ENCODE measurements at regions not wholly inside any gene's neighbourhood (a gene's known extent, or its start where the extent isn't known, plus 50 kb on each side); places are given as distances from the start of the nearest gene placed in this dataset.

- DNase-seq: no peak
Observed at GRCh38 chr3:193938613-193939012, 197.3 kb upstream of the HES1 start.

GRCh38 chr3:193939527-193939926 lies 196.4 kb upstream of the HES1 start:
- DNase-seq: no peak

GRCh38 chr3:193940526-193940925 lies 195.4 kb upstream of the HES1 start:
- DNase-seq: peak; percentile 80

- no peak for DNase-seq
Observed at GRCh38 chr3:193941486-193941885, 194.5 kb upstream of the HES1 start.

GRCh38 chr3:193942516-193943055 lies 193.4 kb upstream of the HES1 start:
- DNase-seq: peak; percentile 44

GRCh38 chr3:193943200-193943599 lies 192.7 kb upstream of the HES1 start:
- DNase-seq: no peak

GRCh38 chr3:193943851-193944517 lies 192.0 kb upstream of the HES1 start:
- DNase-seq: no peak

- no peak for DNase-seq
Observed at GRCh38 chr3:193944518-193944884, 191.4 kb upstream of the HES1 start.

GRCh38 chr3:193945143-193945542 lies 190.8 kb upstream of the HES1 start:
- no peak for DNase-seq

GRCh38 chr3:193946945-193947344 lies 189.0 kb upstream of the HES1 start:
- no peak for DNase-seq

GRCh38 chr3:193947596-193947995 lies 188.4 kb upstream of the HES1 start:
- DNase-seq: no peak

GRCh38 chr3:193948459-193948858 lies 187.5 kb upstream of the HES1 start:
- DNase-seq: peak; percentile 70

- DNase-seq: no peak
Observed at GRCh38 chr3:193951859-193952258, 184.1 kb upstream of the HES1 start.

GRCh38 chr3:193954752-193955151 lies 181.2 kb upstream of the HES1 start:
- DNase-seq: no peak

- DNase-seq: no peak
Observed at GRCh38 chr3:193955719-193956118, 180.2 kb upstream of the HES1 start.

GRCh38 chr3:193959861-193960260 lies 176.1 kb upstream of the HES1 start:
- no peak for DNase-seq

- DNase-seq: no peak
Observed at GRCh38 chr3:193960487-193961274, 175.3 kb upstream of the HES1 start.

- DNase-seq: peak; percentile 22
Observed at GRCh38 chr3:193962986-193963685, 172.8 kb upstream of the HES1 start.

- no peak for DNase-seq
Observed at GRCh38 chr3:193963808-193964516, 172.0 kb upstream of the HES1 start.

- no peak for DNase-seq
Observed at GRCh38 chr3:193964517-193964880, 171.4 kb upstream of the HES1 start.

- no peak for DNase-seq
Observed at GRCh38 chr3:193968380-193968974, 167.5 kb upstream of the HES1 start.

GRCh38 chr3:193970131-193970772 lies 165.7 kb upstream of the HES1 start:
- DNase-seq: peak; percentile 66
